ENCODE measurements at regions not wholly inside any gene's neighbourhood (a gene's known extent, or its start where the extent isn't known, plus 50 kb on each side); places are given as distances from the start of the nearest gene placed in this dataset.

DNA sequence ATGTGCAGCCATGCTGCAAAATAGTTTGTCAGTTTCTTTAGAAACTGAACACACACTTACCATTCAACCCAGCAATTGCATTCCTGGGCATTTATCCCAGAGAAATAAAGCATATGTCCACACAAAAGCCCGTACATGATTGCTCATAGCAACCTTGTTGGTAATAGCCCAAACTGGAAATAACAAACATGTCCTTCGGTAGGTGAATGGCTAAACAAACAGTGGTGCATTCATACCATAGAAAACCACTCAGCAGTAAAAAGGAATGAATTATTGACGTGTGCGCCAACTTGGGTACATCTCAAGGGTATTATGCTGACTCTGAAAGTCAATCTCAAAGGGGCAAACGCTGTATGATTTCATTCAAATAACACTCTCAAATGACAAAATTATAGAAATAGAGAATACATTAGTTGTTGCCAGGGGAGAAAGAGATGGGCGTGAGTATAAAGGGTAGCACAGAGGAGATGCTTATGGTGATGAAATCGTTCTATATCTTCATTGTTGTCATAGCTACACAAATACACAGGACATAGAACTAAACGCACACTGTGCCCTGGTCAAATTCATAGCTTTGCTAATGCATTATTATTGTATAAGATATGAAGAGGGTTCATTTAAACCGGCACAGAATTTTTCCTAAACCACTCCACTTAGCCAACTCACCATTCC lies 58.2 kb downstream of the DRD1 start:
- Histone ChIP-seq H3K27me3 (ENCODE audit: control insufficient read depth, low read length) (no peaks in the 10 kb centered on the region), H3K4me2 (ENCODE audit: low read length) (no peak overlapping the region), H3F3A (ENCODE audit: control insufficient read depth, insufficient read depth) (no peaks in the 10 kb centered on the region), H3K36me3 (ENCODE audit: control insufficient read depth, low read length) (no peaks in the 10 kb centered on the region), H3K9me3 (ENCODE audit: control insufficient read depth, insufficient read depth, low read length) (no peaks in the 10 kb centered on the region), H3K4me3 (ENCODE audit: low read length) (no peak overlapping the region), H3K9me2 (replicated peaks; ENCODE audit: control insufficient read depth, low read length) (no peaks in the 10 kb centered on the region), H3K4me1 (ENCODE audit: control insufficient read depth, low read length) (no peaks in the 10 kb centered on the region), H4K20me1 (ENCODE audit: control insufficient read depth, insufficient read depth, low read depth, low read length) (no peaks in the 10 kb centered on the region), H3K79me2 (ENCODE audit: control insufficient read depth, low read length) (no peaks in the 10 kb centered on the region), H3K27ac (ENCODE audit: low read depth, low read length) (no peak overlapping the region)
- no peak for TF ChIP-seq EZH2phosphoT487 (IDR thresholded peaks at IDR 0.05; ENCODE audit: borderline replicate concordance, low read length)
- TF ChIP-seq, protein P1, sequence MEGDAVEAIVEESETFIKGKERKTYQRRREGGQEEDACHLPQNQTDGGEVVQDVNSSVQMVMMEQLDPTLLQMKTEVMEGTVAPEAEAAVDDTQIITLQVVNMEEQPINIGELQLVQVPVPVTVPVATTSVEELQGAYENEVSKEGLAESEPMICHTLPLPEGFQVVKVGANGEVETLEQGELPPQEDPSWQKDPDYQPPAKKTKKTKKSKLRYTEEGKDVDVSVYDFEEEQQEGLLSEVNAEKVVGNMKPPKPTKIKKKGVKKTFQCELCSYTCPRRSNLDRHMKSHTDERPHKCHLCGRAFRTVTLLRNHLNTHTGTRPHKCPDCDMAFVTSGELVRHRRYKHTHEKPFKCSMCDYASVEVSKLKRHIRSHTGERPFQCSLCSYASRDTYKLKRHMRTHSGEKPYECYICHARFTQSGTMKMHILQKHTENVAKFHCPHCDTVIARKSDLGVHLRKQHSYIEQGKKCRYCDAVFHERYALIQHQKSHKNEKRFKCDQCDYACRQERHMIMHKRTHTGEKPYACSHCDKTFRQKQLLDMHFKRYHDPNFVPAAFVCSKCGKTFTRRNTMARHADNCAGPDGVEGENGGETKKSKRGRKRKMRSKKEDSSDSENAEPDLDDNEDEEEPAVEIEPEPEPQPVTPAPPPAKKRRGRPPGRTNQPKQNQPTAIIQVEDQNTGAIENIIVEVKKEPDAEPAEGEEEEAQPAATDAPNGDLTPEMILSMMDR (IDR thresholded peaks at IDR 0.05; ENCODE audit: low read depth, low read length, poor library complexity, severe bottlenecking): no peak

DNA sequence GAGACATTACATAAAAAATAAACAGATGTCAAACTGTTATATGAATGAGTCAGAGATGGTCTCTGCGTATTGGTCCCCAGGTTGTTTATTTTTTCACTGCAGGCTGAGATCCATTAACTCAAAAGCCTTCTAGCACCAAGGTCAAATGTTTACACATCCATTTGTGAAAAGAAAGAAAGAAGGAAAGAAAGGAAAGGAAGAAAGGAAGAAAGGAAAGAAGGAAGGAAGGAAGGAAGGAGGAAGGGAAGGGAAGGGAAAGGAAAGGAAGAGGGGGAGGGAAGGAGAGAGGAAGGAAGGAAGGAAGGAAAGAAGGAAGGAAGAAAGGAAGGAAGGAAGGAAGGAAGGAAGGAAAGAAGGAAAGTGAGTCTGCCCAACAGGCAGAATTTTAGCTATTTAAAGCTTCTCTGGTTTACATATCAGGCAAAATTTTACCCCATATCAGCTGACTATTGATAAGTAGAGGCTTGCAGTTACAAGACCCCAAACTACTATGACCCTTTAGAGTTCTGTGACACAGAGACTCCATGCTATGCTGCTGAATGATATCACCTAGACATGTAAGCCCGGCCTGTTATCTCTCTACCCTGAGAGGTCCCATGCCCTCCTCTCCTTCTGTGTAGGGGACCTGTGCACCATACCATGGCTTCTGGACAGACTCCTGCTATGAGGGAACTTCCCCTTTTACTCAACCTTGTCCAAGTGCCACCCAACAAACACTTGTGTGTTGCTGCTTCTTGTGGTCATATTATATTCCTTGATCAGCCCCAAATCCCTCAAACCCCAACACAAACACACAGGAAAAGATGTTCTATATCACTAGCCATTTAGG lies 59.0 kb downstream of the DRD1 start:
- Histone ChIP-seq H3K27me3 (ENCODE audit: control insufficient read depth, low read length) (no peaks in the 10 kb centered on the region), H3K4me2 (ENCODE audit: low read length) (no peak overlapping the region), H3K4me3 (ENCODE audit: low read length) (no peak overlapping the region), H3F3A (ENCODE audit: control insufficient read depth, insufficient read depth) (no peaks in the 10 kb centered on the region), H3K9me3 (ENCODE audit: control insufficient read depth, insufficient read depth, low read length) (no peaks in the 10 kb centered on the region), H3K27ac (ENCODE audit: low read depth, low read length) (no peak overlapping the region), H3K79me2 (ENCODE audit: control insufficient read depth, low read length) (no peaks in the 10 kb centered on the region), H3K36me3 (ENCODE audit: control insufficient read depth, low read length) (no peaks in the 10 kb centered on the region), H3K4me1 (ENCODE audit: control insufficient read depth, low read length) (no peaks in the 10 kb centered on the region), H3K9me2 (replicated peaks; ENCODE audit: control insufficient read depth, low read length) (no peaks in the 10 kb centered on the region), H4K20me1 (ENCODE audit: control insufficient read depth, insufficient read depth, low read depth, low read length) (no peaks in the 10 kb centered on the region)
- TF ChIP-seq, protein P1 (IDR thresholded peaks at IDR 0.05; ENCODE audit: low read depth, low read length, poor library complexity, severe bottlenecking): no peak
- no peak for TF ChIP-seq EZH2phosphoT487 (IDR thresholded peaks at IDR 0.05; ENCODE audit: borderline replicate concordance, low read length)

DNA sequence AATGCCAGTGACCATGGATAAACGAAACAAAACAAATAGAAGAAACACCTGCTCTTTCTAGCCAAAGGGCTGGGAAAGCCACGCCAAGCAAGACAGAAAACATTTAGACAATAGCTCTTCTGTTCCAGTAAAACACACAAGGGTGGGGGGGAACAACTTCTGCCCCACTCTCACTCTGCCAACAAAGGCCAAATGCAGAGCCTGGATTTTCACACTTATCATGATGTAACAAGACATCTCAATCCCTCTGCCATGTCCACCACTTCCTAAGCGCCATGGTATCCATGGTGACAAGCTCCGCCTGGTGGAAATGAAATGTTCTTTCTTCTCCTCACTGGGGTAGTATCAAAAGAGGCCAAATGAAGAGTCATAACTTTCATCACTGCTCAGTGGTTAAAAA lies 60.6 kb downstream of the DRD1 start:
- Histone ChIP-seq H3K27me3 (ENCODE audit: control insufficient read depth, low read length) (no peaks in the 10 kb centered on the region; the same call in 1 of the 2 replicates), H3K4me3 (ENCODE audit: low read length) (no peak overlapping the region), H3K27ac (ENCODE audit: low read depth, low read length) (no peak overlapping the region), H3K4me1 (ENCODE audit: control insufficient read depth, low read length) (no peaks in the 10 kb centered on the region), H3K4me2 (ENCODE audit: low read length) (no peak overlapping the region), H3F3A (ENCODE audit: control insufficient read depth, insufficient read depth) (no peaks in the 10 kb centered on the region), H3K9me2 (replicated peaks; ENCODE audit: control insufficient read depth, low read length) (no peaks in the 10 kb centered on the region), H3K9me3 (ENCODE audit: control insufficient read depth, insufficient read depth, low read length) (no peaks in the 10 kb centered on the region), H3K79me2 (ENCODE audit: control insufficient read depth, low read length) (no peaks in the 10 kb centered on the region), H4K20me1 (ENCODE audit: control insufficient read depth, insufficient read depth, low read depth, low read length) (no peaks in the 10 kb centered on the region), H3K36me3 (ENCODE audit: control insufficient read depth, low read length) (no peaks in the 10 kb centered on the region)
- TF ChIP-seq, protein P1 (IDR thresholded peaks at IDR 0.05; ENCODE audit: low read depth, low read length, poor library complexity, severe bottlenecking): no peak
- TF ChIP-seq EZH2phosphoT487 (IDR thresholded peaks at IDR 0.05; ENCODE audit: borderline replicate concordance, low read length): no peak

All from DOHH2 (cell line).